ENCODE measurements at regions not wholly inside any gene's neighbourhood (a gene's known extent, or its start where the extent isn't known, plus 50 kb on each side); places are given as distances from the start of the nearest gene placed in this dataset.

DNA sequence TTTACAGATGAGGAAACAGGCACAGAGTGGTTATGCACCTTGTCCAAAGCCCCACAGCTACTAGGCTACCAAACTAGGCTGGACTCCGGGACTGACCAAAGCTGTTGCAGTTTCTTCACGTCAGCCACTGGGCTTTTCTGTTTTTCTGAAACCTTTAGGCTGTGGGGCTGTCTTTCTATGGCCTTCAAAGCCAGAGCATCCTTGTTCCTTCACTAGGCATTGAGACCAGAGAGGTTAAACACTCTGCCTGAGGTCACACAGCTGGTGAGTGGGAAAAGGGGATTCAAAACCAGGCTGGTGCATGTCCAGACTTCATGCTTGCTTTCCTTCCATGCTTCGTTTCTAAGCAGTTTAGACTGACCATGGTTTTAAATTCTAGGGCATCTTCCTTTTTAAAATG, 97.5 kb upstream of the KCNG1 start:
- Histone ChIP-seq H3K27me3 (no peaks in the 10 kb centered on the region), H3K36me3 (no peaks in the 10 kb centered on the region), H3K9me3 (no peaks in the 10 kb centered on the region), H3K4me3 (no peak overlapping the region), H3K4me1 (ENCODE audit: insufficient read depth) (peaks cover 14% of the 10 kb centered on the region), H3K27ac (no peak overlapping the region)
- no peak for DNase-seq
- intact Hi-C loops (cut with DNase I): no loop called here
- WGBS, 3 donors: 76 to 79% (median 78%) methylated on average over 3 of the region's 3 CpGs
- TF ChIP-seq POLR2A (IDR thresholded peaks at IDR 0.05) (no peak), EP300 (IDR thresholded peaks at IDR 0.05) (no peak)
- TF ChIP-seq, protein P1, sequence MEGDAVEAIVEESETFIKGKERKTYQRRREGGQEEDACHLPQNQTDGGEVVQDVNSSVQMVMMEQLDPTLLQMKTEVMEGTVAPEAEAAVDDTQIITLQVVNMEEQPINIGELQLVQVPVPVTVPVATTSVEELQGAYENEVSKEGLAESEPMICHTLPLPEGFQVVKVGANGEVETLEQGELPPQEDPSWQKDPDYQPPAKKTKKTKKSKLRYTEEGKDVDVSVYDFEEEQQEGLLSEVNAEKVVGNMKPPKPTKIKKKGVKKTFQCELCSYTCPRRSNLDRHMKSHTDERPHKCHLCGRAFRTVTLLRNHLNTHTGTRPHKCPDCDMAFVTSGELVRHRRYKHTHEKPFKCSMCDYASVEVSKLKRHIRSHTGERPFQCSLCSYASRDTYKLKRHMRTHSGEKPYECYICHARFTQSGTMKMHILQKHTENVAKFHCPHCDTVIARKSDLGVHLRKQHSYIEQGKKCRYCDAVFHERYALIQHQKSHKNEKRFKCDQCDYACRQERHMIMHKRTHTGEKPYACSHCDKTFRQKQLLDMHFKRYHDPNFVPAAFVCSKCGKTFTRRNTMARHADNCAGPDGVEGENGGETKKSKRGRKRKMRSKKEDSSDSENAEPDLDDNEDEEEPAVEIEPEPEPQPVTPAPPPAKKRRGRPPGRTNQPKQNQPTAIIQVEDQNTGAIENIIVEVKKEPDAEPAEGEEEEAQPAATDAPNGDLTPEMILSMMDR (IDR thresholded peaks at IDR 0.05): no peak

DNA sequence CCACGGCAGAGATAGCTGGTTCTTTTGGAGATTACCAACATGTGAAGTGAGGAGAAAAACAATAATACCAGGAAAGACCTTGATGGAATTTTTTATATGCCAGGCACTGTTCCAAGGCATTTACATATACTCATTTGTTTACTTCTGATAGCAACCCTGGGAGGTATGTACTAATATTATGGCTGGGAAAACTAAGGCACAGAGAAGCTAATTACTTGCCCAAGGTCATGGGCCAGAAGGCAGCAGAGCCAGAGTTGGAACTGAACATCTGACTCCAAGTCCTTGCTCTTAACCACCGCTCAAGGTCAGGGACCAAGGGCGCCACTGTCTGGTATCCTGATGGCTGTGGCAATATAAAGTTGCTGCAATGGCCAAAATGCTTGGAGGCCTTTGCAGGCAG, 97.0 kb upstream of the KCNG1 start:
- H3K4me1 ChIP-seq (ENCODE audit: insufficient read depth): peaks cover 14% of the 10 kb centered on the region
- intact Hi-C loops (cut with DNase I): no loop called here

DNA sequence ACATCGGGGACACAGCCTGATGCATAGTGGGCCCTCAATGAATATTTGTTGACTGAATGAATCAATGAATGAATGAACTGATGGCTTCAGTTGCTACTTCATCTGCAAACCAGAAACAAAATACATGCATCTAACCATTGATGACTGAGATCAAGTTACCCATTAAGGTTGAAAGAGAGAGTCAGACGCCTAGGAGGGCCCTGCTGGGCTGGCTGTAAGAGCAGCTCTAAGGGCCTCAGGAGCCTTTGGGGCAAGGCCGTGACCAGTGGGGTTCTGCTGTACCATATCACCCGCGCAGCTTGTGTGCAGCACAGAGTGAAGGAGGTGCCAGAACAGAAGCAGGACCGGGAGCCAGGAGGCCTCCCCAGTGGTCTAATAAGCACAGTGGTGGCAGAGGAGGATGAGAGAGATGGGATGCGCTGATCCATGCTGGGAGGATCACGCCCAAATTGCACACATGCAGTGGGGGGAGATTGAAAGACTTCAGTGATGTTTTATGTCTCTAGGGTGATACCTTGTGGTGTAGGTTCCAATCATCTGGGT, 96.1 kb upstream of the KCNG1 start:
- no peaks in the 10 kb centered on the region for H3K9me3 ChIP-seq
- intact Hi-C loops (cut with DNase I): no loop called here
- no peaks in the 10 kb centered on the region for H3K27me3 ChIP-seq
- no peaks in the 10 kb centered on the region for H3K36me3 ChIP-seq
- no peak for DNase-seq
- WGBS, 3 donors: 87 to 91% (median 88%) methylated on average over 8 of the region's 8 CpGs
- TF ChIP-seq, protein P1 (IDR thresholded peaks at IDR 0.05): no peak
- TF ChIP-seq POLR2A (IDR thresholded peaks at IDR 0.05) (no peak), EP300 (IDR thresholded peaks at IDR 0.05) (no peak)
- no peak overlapping the region for H3K4me3 ChIP-seq
- H3K4me1 ChIP-seq (ENCODE audit: insufficient read depth): peaks cover 14% of the 10 kb centered on the region
- no peak overlapping the region for H3K27ac ChIP-seq

More for the DNA sequence above, 97.0 kb upstream of the KCNG1 start:
- no peak overlapping the region for H3K27ac ChIP-seq
- H3K36me3 ChIP-seq: no peaks in the 10 kb centered on the region
- 27 to 44% (median 32%) methylated on average over 3 of the region's 3 CpGs for WGBS, 3 donors
- no peak for DNase-seq
- no peak overlapping the region for H3K4me3 ChIP-seq
- no peaks in the 10 kb centered on the region for H3K27me3 ChIP-seq
- H3K9me3 ChIP-seq: no peaks in the 10 kb centered on the region
- TF ChIP-seq POLR2A (IDR thresholded peaks at IDR 0.05) (no peak), EP300 (IDR thresholded peaks at IDR 0.05) (no peak)
- TF ChIP-seq, protein P1 (IDR thresholded peaks at IDR 0.05): no peak

DNA sequence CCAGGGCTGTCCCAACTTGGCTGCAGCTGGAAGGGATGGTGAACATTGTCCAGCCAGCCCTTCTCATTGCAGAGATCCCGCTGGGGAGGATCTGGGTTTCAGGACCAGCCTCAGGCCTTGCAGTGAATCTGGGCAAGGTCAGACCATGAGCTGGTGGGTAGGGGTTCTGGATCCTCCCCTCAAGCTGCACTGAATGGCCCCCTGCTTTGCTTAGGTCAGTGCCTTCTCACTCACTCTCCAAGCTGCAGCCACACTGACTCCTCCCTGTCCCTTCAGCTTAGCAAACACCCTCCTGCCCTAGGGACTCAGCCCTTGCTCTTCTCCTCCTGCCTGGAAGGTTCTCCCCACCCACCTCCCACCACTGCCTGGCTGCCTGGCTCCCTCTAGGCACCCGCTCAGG, 95.3 kb upstream of the KCNG1 start:
- Histone ChIP-seq H3K36me3 (no peaks in the 10 kb centered on the region), H3K4me1 (ENCODE audit: insufficient read depth) (peaks cover 14% of the 10 kb centered on the region), H3K27ac (no peak overlapping the region), H3K4me3 (no peak overlapping the region), H3K27me3 (no peaks in the 10 kb centered on the region), H3K9me3 (no peaks in the 10 kb centered on the region)
- 82 to 89% (median 85%) methylated on average over 2 of the region's 2 CpGs for WGBS, 3 donors
- TF ChIP-seq, protein P1 (IDR thresholded peaks at IDR 0.05): no peak
- TF ChIP-seq POLR2A (IDR thresholded peaks at IDR 0.05) (no peak), EP300 (IDR thresholded peaks at IDR 0.05) (no peak)
- DNase-seq: no peak
- intact Hi-C loops (cut with DNase I): no loop called here
